HG03442 (cell line): ENCODE measurements at regions not wholly inside any gene's neighbourhood (a gene's known extent, or its start where the extent isn't known, plus 50 kb on each side); places are given as distances from the start of the nearest gene placed in this dataset.
A peak's percentile ranks its signal among the peaks of the same experiment; 100 is the strongest.

Experiments used
- ATAC-seq: cut with Tn5 transposase; IDR thresholded peaks from one replicate; pipeline ENCODE4 v1.9.1; 2021; ENCODE audit warnings: mild to moderate bottlenecking, moderate library complexity; ENCODE audit not compliant: unreplicated experiment

- no peak for ATAC-seq
These were observed 405.6 kb downstream of the XPNPEP1 start for GRCh38 chr10:109517748-109518147.

DNA sequence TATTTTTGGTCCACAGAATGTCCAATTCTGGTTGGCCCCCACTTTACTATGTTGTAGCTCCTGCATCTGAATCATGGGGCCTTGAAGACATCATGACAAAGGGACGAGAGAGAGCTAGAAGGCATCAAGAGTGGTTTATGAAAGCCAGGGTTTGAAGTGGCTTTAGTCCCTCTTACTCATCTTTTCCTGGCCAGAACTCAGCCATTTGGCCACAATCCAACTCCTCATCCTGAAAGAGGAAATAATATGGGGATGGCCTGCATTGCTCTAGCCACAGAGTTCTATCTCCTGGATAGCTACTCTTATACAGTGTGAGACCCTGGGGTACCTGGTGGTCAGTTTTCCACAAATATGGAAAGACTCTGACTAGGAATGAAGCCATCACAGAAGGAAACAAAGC, 418.9 kb downstream of the XPNPEP1 start:
- ATAC-seq, result no peak

DNA sequence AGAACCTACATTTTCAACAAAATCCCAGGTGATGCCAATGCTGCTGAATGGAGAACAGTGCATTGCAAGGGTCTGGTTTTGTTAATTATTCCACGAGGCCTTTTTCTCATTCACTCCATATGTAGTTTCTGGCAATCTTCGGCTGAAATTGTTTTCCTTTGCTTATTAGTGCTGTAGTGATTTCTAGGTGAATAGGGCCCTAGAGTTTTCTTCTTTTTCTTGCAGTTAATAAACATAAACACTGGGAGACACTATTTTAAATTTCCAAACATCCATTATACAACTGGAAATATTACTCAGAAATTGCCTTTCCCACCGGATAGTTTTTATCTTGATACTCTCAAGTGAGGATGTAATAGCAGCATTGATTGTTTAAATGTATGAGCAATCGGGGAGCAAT, 435.6 kb downstream of the XPNPEP1 start:
- no peak for ATAC-seq

- no peak for ATAC-seq
These were observed 442.5 kb downstream of the XPNPEP1 start for GRCh38 chr10:109480836-109481235.

DNA sequence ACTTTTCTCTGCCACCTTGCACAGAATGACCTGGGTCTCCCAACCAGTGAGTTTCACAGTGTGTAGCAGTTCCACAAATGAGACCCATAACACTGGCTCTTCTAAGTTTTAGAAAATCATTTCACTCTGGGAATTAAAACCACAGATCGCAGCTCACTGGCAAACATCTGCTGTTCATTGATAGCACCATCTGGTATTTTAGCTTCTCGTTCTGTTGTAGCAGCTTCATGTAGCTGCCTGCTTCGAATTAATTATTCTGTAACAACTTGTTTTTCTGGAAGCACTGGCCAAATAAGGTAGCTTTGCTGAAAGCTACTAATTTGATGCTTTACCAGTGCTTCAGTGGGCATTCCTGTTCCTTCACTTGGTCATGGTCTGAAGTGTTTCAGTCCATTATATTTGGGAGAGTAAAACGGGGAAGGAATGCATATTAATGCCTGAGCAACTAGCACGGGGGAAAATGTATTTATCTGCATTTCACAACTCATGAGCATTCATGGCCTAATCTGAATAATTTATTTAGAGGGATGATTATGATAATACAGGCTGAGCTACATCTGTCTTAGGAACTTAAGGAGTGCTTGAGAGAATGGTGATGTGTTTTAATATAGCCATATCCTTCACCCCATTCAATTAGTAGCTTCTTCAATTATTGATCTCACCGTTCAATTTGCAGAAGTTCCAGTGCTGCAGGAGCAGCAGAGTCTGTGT, 447.4 kb downstream of the XPNPEP1 start:
- ATAC-seq, result no peak

DNA sequence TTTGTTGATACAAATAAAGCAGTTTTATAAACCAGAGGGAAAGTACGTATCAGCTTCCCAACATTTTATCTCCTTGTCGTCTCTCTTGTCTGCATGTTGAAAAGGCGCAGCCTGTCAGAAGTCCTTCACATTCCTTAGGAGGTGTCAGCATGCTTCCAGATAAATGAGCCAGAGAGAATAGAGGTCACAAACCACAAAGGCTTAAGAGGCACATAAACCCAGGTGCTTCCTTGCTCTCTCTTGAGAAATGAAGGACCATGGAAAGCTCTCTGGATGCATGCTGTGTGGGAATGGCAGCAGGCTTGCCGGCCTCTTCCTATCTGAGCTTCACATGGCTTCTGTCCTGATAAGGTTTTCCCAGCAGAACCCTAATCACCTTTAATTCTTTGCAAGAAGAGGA, 448.5 kb downstream of the XPNPEP1 start:
- no peak for ATAC-seq

DNA sequence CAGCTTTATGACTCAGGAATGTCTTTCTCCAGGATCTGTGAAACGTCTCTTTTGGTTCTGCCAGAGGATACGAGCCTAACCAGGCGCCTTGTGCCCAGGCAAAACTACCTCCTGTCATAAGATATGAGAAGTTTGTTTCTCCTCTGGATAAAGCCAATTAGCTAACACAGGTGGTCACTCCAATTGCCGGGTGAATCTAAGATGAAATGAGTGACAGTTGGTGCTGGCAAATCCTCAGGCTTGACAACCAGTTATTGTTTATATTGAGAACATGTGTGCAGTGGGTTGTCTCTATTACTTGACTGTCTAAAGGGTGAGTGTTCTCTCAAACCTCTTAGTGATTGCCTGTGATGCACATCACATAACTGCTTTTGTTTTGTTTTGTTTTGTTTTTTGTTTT, 449.1 kb downstream of the XPNPEP1 start:
- no peak for ATAC-seq

GRCh38 chr10:109467551-109467950, 455.8 kb downstream of the XPNPEP1 start:
- ATAC-seq, result no peak

- ATAC-seq, result no peak
These were observed 458.4 kb downstream of the XPNPEP1 start for GRCh38 chr10:109464949-109465348.

GRCh38 chr10:109457302-109457638, 466.0 kb downstream of the XPNPEP1 start:
- no peak for ATAC-seq

DNA sequence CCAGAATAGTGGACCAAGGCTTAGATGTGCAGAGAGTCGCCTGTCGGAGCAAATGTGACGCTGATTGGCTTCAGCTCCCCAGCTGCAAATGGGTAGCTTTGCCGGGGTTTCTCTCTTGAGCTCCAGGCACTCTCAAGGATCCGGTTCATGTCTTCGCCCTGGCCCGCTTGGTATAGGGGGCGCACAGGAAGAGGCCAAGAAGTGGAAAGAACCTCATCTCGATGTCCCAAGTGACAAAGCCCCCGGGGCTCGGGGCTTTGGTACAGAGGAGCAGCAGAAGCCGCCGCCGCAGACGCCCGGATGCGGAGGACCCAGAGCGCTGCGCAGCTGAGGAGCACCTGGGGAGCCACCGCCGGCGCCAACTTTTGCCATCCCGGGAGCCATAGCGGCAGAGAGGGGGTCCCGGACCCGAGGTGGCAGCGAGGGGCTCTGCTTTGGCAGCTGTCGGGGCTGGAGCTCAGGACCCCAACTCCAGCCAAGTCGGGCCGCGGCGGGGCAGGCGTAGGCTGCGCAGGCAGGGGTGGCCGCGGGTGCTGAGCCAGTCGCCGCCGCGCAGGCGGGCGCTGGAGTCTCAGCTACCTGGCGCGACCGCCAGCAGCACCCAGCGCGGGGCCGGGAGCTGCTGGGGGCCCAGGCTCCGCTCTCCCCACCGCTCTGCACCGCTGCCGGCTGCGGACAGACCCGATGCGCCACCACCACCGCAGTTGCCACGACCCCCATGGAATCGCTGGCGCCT, 466.6 kb downstream of the XPNPEP1 start:
- no peak for ATAC-seq

GRCh38 chr10:109454691-109455090, 468.6 kb downstream of the XPNPEP1 start:
- no peak for ATAC-seq

- no peak for ATAC-seq
These were observed 471.4 kb downstream of the XPNPEP1 start for GRCh38 chr10:109451879-109452278.

GRCh38 chr10:109450702-109451101, 472.6 kb downstream of the XPNPEP1 start:
- ATAC-seq, result no peak

GRCh38 chr10:109433434-109433833, 489.9 kb downstream of the XPNPEP1 start:
- ATAC-seq, result no peak

DNA sequence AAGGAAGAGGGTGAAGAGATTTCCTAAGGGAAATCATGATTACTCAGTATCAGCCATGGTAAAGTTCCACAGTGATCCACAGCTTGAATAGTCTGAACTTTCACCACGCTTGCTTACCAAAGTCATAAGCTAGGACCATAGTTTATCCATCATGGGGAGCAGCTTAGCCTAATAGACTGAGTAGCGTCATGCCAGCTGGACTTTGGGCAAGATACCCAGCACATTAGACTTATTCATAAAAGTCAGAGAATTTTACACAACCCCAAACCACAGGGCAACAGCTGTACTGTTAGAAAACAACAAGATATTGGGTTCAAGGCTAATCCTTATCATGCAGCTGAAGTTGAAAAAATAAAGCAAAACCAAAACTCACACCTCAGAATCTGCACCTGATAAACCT, 491.0 kb downstream of the XPNPEP1 start:
- no peak for ATAC-seq

DNA sequence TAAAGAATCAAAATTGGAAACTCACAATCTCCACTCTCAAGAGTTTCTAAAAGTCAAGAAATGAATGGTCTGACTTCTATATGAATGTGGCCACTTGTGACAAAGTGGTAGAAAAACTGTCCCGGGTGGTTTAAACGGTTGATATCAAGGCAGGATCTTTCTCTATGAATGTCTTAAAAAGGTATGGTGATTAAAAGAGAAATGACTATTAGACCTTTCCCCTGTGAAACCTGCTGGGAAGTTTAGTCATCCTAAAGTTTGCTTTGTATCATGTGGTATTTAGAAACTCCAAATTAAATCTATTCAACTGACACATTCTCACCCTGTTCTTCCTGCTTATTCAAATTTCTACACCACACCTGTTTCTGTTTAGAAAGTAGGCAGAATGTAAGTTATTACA, 492.5 kb downstream of the XPNPEP1 start:
- no peak for ATAC-seq

- peak; percentile 39 for ATAC-seq
These were observed 493.1 kb downstream of the XPNPEP1 start for GRCh38 chr10:109430043-109430760.

DNA sequence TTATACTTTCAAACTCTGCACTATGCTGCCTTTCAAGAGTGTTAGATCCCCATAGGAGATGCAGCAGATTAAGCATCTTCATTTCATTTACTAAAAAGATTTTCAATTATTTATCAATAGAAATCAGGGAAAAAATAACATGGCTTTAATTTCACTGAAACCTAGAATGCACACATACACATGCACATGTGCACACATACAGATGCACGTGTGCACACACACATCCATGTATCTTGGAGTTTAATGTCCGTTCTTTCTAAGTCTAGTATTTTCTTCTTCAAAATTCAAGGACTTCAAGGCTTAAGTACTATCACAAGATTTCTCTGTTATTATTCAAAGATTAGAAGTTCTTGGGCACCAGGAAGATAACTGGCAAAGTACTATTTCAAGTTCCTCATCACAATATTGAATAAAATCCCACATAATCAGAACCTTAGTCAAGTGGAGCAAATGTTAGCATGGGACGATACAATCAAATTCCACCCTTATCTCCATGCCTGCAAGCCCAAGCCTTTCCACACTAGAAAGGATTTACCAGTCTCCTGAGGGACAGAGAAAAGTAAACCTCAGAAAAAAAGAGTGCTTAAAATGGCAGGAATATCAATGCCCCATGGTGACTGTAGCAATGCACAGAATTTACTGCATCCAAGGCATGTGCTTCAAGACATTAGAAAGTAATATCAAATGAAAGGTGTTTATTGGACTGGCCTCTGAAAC, 494.4 kb downstream of the XPNPEP1 start:
- no peak for ATAC-seq

GRCh38 chr10:109427411-109427810, 495.9 kb downstream of the XPNPEP1 start:
- no peak for ATAC-seq

- no peak for ATAC-seq
These were observed 496.3 kb downstream of the XPNPEP1 start for GRCh38 chr10:109426987-109427386.
